Mesodermal cell (in vitro differentiated cells): ENCODE measurements at regions not wholly inside any gene's neighbourhood (a gene's known extent, or its start where the extent isn't known, plus 50 kb on each side); places are given as distances from the start of the nearest gene placed in this dataset.

ENCODE experiments used
- H3K27ac ChIP-seq: 2 replicates; pipeline ENCODE4 v1.7.0; 2013; ENCODE audit warnings: mild to moderate bottlenecking, low read depth, low read length, moderate library complexity; ENCODE audit not compliant: severe bottlenecking
- H3K36me3 ChIP-seq: 2 replicates; pipeline ENCODE4 v1.7.1; 2013; ENCODE audit warnings: mild to moderate bottlenecking, low read length, moderate library complexity; ENCODE audit not compliant: control insufficient read depth, insufficient read depth
- H3K4me1 ChIP-seq: one replicate; pipeline ENCODE4 v1.7.1; 2013; ENCODE audit warnings: mild to moderate bottlenecking, low read length; ENCODE audit not compliant: insufficient read depth, control insufficient read depth, poor library complexity, severe bottlenecking
- H3K4me3 ChIP-seq: 2 replicates; pipeline ENCODE4 v1.7.0; 2013; ENCODE audit warnings: low read length, control low read depth, mild to moderate bottlenecking; ENCODE audit not compliant: insufficient read depth, poor library complexity, severe bottlenecking; ENCODE audit errors: extremely low read depth
- H3K9me3 ChIP-seq: 2 replicates; pipeline ENCODE4 v1.7.1; 2013; ENCODE audit warnings: mild to moderate bottlenecking, low read length, moderate library complexity; ENCODE audit not compliant: control insufficient read depth
- WGBS, 2 experiments: methylation state at CpG; one replicate each; pipeline ENCODE4 v1.1.5; 2013; ENCODE audit warnings: missing lambda C conversion rate in 2 of 2; ENCODE audit not compliant: insufficient coverage in 2 of 2; 5-methylcytosine and 5-hydroxymethylcytosine counted together

GRCh38 chr12:130084359-130084758 lies 77.9 kb upstream of the FZD10 start:
- Histone ChIP-seq H3K4me3 (no peak overlapping the region), H3K27ac (no peak overlapping the region), H3K36me3 (no peaks in the 10 kb centered on the region), H3K9me3 (no peaks in the 10 kb centered on the region), H3K4me1 (peaks cover 36% of the 10 kb centered on the region)
- WGBS, 2 experiments = 80 to 92% methylated on average over 5 to 8 of the region's 8 CpGs

- H3K4me1 ChIP-seq = peaks cover 32% of the 10 kb centered on the region
- H3K36me3 ChIP-seq = no peaks in the 10 kb centered on the region
- H3K27ac ChIP-seq = peak overlapping the region; percentile 53
- H3K4me3 ChIP-seq = no peak overlapping the region
- no peaks in the 10 kb centered on the region for H3K9me3 ChIP-seq
- 45 to 49% methylated on average over 7 to 10 of the region's 11 CpGs for WGBS, 2 experiments
Measured at GRCh38 chr12:130086248-130086647, 76.0 kb upstream of the FZD10 start.

GRCh38 chr12:130086797-130087196 lies 75.5 kb upstream of the FZD10 start:
- H3K36me3 ChIP-seq = no peaks in the 10 kb centered on the region
- WGBS, 2 experiments = 73 to 85% methylated on average over 2 to 7 of the region's 8 CpGs
- no peaks in the 10 kb centered on the region for H3K9me3 ChIP-seq
- no peak overlapping the region for H3K4me3 ChIP-seq
- H3K4me1 ChIP-seq = peaks cover 29% of the 10 kb centered on the region
- peak overlapping the region; percentile 53 for H3K27ac ChIP-seq

GRCh38 chr12:130087222-130087621 lies 75.0 kb upstream of the FZD10 start:
- no peak overlapping the region for H3K27ac ChIP-seq
- WGBS, 2 experiments = 78 to 88% methylated on average over 7 to 9 of the region's 11 CpGs
- H3K36me3 ChIP-seq = no peaks in the 10 kb centered on the region
- peaks cover 29% of the 10 kb centered on the region for H3K4me1 ChIP-seq
- H3K4me3 ChIP-seq = no peak overlapping the region
- H3K9me3 ChIP-seq = no peaks in the 10 kb centered on the region

- H3K9me3 ChIP-seq = no peaks in the 10 kb centered on the region
Measured at GRCh38 chr12:130088504-130088903, 73.8 kb upstream of the FZD10 start.

GRCh38 chr12:130090542-130090941 lies 71.7 kb upstream of the FZD10 start:
- H3K27ac ChIP-seq = no peak overlapping the region
- 88 to 93% methylated on average over 1 to 2 of the region's 2 CpGs for WGBS, 2 experiments
- no peaks in the 10 kb centered on the region for H3K9me3 ChIP-seq
- no peaks in the 10 kb centered on the region for H3K36me3 ChIP-seq
- H3K4me1 ChIP-seq = peaks cover 13% of the 10 kb centered on the region
- no peak overlapping the region for H3K4me3 ChIP-seq

More at GRCh38 chr12:130088504-130088903, 73.8 kb upstream of the FZD10 start:
- Histone ChIP-seq H3K27ac (no peak overlapping the region), H3K4me3 (no peak overlapping the region), H3K4me1 (peaks cover 24% of the 10 kb centered on the region), H3K36me3 (no peaks in the 10 kb centered on the region)
- WGBS, 2 experiments = 75 to 79% methylated on average over 6 to 8 of the region's 11 CpGs

GRCh38 chr12:130093380-130093779 lies 68.9 kb upstream of the FZD10 start:
- H3K27ac ChIP-seq = no peak overlapping the region
- no peaks in the 10 kb centered on the region for H3K9me3 ChIP-seq
- no peaks in the 10 kb centered on the region for H3K36me3 ChIP-seq
- WGBS, 2 experiments = 77 to 79% methylated on average over 5 of the region's 8 CpGs
- no peak overlapping the region for H3K4me3 ChIP-seq
- H3K4me1 ChIP-seq = peaks cover 8% of the 10 kb centered on the region

GRCh38 chr12:130097342-130097741 lies 64.9 kb upstream of the FZD10 start:
- H3K27ac ChIP-seq = no peak overlapping the region
- 87 to 90% methylated on average over 8 of the region's 8 CpGs for WGBS, 2 experiments
- peaks cover 4% of the 10 kb centered on the region for H3K9me3 ChIP-seq
- H3K4me1 ChIP-seq = peaks cover 16% of the 10 kb centered on the region
- no peak overlapping the region for H3K4me3 ChIP-seq
- no peaks in the 10 kb centered on the region for H3K36me3 ChIP-seq

- Histone ChIP-seq H3K27ac (no peak overlapping the region), H3K4me1 (peaks cover 16% of the 10 kb centered on the region), H3K4me3 (no peak overlapping the region), H3K36me3 (no peaks in the 10 kb centered on the region), H3K9me3 (peaks cover 4% of the 10 kb centered on the region)
- 75 to 79% methylated on average over 8 of the region's 8 CpGs for WGBS, 2 experiments
Measured at GRCh38 chr12:130097798-130098255, 64.4 kb upstream of the FZD10 start.

GRCh38 chr12:130098301-130099005 lies 63.8 kb upstream of the FZD10 start:
- H3K36me3 ChIP-seq = no peaks in the 10 kb centered on the region
- H3K9me3 ChIP-seq = peaks cover 4% of the 10 kb centered on the region
- no peak overlapping the region for H3K27ac ChIP-seq
- H3K4me3 ChIP-seq = no peak overlapping the region
- peaks cover 16% of the 10 kb centered on the region for H3K4me1 ChIP-seq
- 89% methylated on average over 7 to 10 of the region's 11 CpGs for WGBS, 2 experiments

- H3K27ac ChIP-seq = no peak overlapping the region
- H3K9me3 ChIP-seq = peaks cover 4% of the 10 kb centered on the region
- peaks cover 16% of the 10 kb centered on the region for H3K4me1 ChIP-seq
- H3K36me3 ChIP-seq = no peaks in the 10 kb centered on the region
- 81 to 97% methylated on average over 8 of the region's 8 CpGs for WGBS, 2 experiments
- H3K4me3 ChIP-seq = no peak overlapping the region
Measured at GRCh38 chr12:130100634-130101362, 61.5 kb upstream of the FZD10 start.
